HCT116 (cell line): ENCODE measurements at regions not wholly inside any gene's neighbourhood (a gene's known extent, or its start where the extent isn't known, plus 50 kb on each side); places are given as distances from the start of the nearest gene placed in this dataset.

ENCODE experiments used
- ATAC-seq: fragments of 200-7000 bp; cut with Tn5 transposase; 2 replicates; pipeline ENCODE4 v1.9.1; 2020; ENCODE audit warnings: mild to moderate bottlenecking, moderate library complexity
- BruUV-seq: library from RNA; stranded (reverse); fragments of 400-500 nt; replicated peaks from 2 replicates; lab custom pipeline; 2021; lab: Mats Ljungman, UMichigan
- CTCF ChIA-PET: fragments of 300-600 bp; sonication (Branson Sonifier 250); formaldehyde crosslinking; loops from one replicate; lab custom pipeline; 2021; ENCODE audit warnings: antibody characterized with exemption; lab: Charles Lee
- POLR2A ChIA-PET: fragments of 300-600, 350-600 bp; sonication (Branson Sonifier 250); formaldehyde crosslinking; loops from one replicate; lab custom pipeline; 2021; ENCODE audit warnings: antibody characterized with exemption; lab: Charles Lee
- RAD21 ChIA-PET, 2 experiments: fragments of 300-600 bp; sonication (Branson Sonifier 250); formaldehyde crosslinking; loops; one replicate each; lab custom pipeline; 2023; ENCODE audit warnings: low total read pairs in 2 of 2; ENCODE audit not compliant: uncharacterized antibody in 2 of 2, unreplicated experiment in 2 of 2, low non-redundant PET in 1 of 2; lab: Charles Lee
- DNase-seq: peaks from one replicate; pipeline ENCODE4 v3.0.0-alpha.2; 2010; ENCODE audit warnings: low read depth, low spot score
- H2AFZ ChIP-seq: fragments of 200-600 bp; shearing (Covaris generic), sonication (generic); 2 replicates; pipeline ENCODE4 v1.6.1; 2017; ENCODE audit warnings: low read depth, mixed run types, mixed read lengths, antibody characterized with exemption, low read length; ENCODE audit not compliant: poor library complexity, severe bottlenecking
- H3K27ac ChIP-seq: 2 replicates; pipeline ENCODE4 v1.5.1; 2012; ENCODE audit warnings: low read depth, low read length
- H3K27me3 ChIP-seq: fragments of 200-600 bp; sonication (generic); 2 replicates; pipeline ENCODE4 v1.6.1; 2016; ENCODE audit warnings: mixed run types, low read length, mixed read lengths; ENCODE audit not compliant: insufficient read depth
- H3K36me3 ChIP-seq, 2 experiments: fragments of 200-500 bp in 1 of 2; fragments of 200-600 bp in 1 of 2; sonication (Bioruptor generic) in 1 of 2; sonication (generic) in 1 of 2; 2 replicates each; pipeline versions ENCODE4 v1.5.1 to v1.6.1; 2014 to 2016; ENCODE audit warnings: low read length in 2 of 2, inconsistent platforms in 1 of 2, mixed read lengths in 1 of 2, mixed run types in 1 of 2; ENCODE audit not compliant: insufficient read depth in 2 of 2, control insufficient read depth in 1 of 2
- H3K4me1 ChIP-seq, 2 experiments: fragments of 200-600 bp in 1 of 2; sonication (generic) in 1 of 2; 2 replicates each; pipeline versions ENCODE4 v1.5.1 to v1.6.1; 2012 to 2017; ENCODE audit warnings: low read length in 2 of 2, inconsistent platforms in 1 of 2, mild to moderate bottlenecking in 1 of 2, mixed read lengths in 1 of 2, mixed run types in 1 of 2, moderate library complexity in 1 of 2; ENCODE audit not compliant: insufficient read depth in 2 of 2, control insufficient read depth in 1 of 2
- H3K4me2 ChIP-seq: fragments of 200-600 bp; sonication (generic); 2 replicates; pipeline ENCODE4 v1.6.1; 2017; ENCODE audit warnings: mixed run types, low read length, mixed read lengths
- H3K4me3 ChIP-seq, 2 experiments: fragments of 200-600 bp in 1 of 2; sonication (generic) in 1 of 2; replicated peaks in 1 of 2; 2 replicates each; pipeline ENCODE4 v1.5.1; 2011 to 2016; ENCODE audit warnings: low read length in 2 of 2, control low read depth in 1 of 2, low read depth in 1 of 2, mild to moderate bottlenecking in 1 of 2, mixed read lengths in 1 of 2, mixed run types in 1 of 2
- H3K79me2 ChIP-seq: fragments of 200-600 bp; sonication (generic); 2 replicates; pipeline ENCODE4 v1.6.1; 2017; ENCODE audit warnings: mild to moderate bottlenecking, mixed run types, low read length, moderate library complexity, mixed read lengths; ENCODE audit not compliant: insufficient read depth
- H3K9ac ChIP-seq: fragments of 200-600 bp; sonication (generic); 2 replicates; pipeline ENCODE4 v1.6.1; 2016; ENCODE audit warnings: low read length, mixed read lengths
- H3K9me2 ChIP-seq: fragments of 200-600 bp; sonication (generic), shearing (Covaris generic); 2 replicates; pipeline ENCODE4 v1.6.1; 2017; ENCODE audit warnings: mixed run types, mild to moderate bottlenecking, moderate library complexity; ENCODE audit not compliant: insufficient read depth
- H3K9me3 ChIP-seq, 2 experiments: fragments of 200-500 bp in 1 of 2; fragments of 200-600 bp in 1 of 2; sonication (Bioruptor generic) in 1 of 2; sonication (generic) in 1 of 2; 2 replicates each; pipeline ENCODE4 v1.6.1; 2014 to 2017; ENCODE audit warnings: low read length in 2 of 2, mixed read lengths in 2 of 2, inconsistent platforms in 1 of 2, low read depth in 1 of 2, mild to moderate bottlenecking in 1 of 2, mixed run types in 1 of 2, moderate library complexity in 1 of 2; ENCODE audit not compliant: control insufficient read depth in 1 of 2, insufficient read depth in 1 of 2
- H4K20me1 ChIP-seq: fragments of 200-600 bp; sonication (generic), shearing (Covaris generic); 2 replicates; pipeline ENCODE4 v1.6.1; 2017; ENCODE audit warnings: mixed run types, mild to moderate bottlenecking, moderate library complexity; ENCODE audit not compliant: insufficient read depth
- CBX3 ChIP-seq: IDR thresholded peaks from 2 replicates; pipeline ENCODE4 v1.6.1; 2012; ENCODE audit warnings: low read depth
- CEBPB ChIP-seq: IDR thresholded peaks from 2 replicates; pipeline ENCODE4 v1.6.1; 2012; ENCODE audit warnings: low read depth
- EGR1 ChIP-seq: IDR thresholded peaks from 2 replicates; pipeline ENCODE4 v1.6.1; 2012; ENCODE audit warnings: low read depth
- ELF1 ChIP-seq: IDR thresholded peaks from 2 replicates; pipeline ENCODE4 v1.6.1; 2012; ENCODE audit warnings: low read depth, borderline replicate concordance
- EZH2 ChIP-seq: fragments of 200-600 bp; sonication (generic); IDR thresholded peaks from 2 replicates; pipeline ENCODE4 v1.6.1; 2017; ENCODE audit warnings: antibody characterized with exemption, mixed run types
- EZH2phosphoT487 ChIP-seq: fragments of 200-600 bp; IDR thresholded peaks from 2 replicates; pipeline ENCODE4 v1.6.1; 2018; ENCODE audit warnings: antibody characterized with exemption, borderline replicate concordance
- FOSL1 ChIP-seq: IDR thresholded peaks from 2 replicates; pipeline ENCODE4 v1.6.1; 2012; ENCODE audit warnings: low read depth
- JUND ChIP-seq: IDR thresholded peaks from 2 replicates; pipeline ENCODE4 v1.6.1; 2012
- POLR2A ChIP-seq: IDR thresholded peaks from 2 replicates; pipeline ENCODE4 v1.7.0; 2011; ENCODE audit warnings: borderline replicate concordance; ENCODE audit not compliant: insufficient read depth, insufficient read length; ENCODE audit errors: extremely low read depth
- POLR2AphosphoS5 ChIP-seq: IDR thresholded peaks from 2 replicates; pipeline ENCODE4 v1.6.1; 2011; ENCODE audit warnings: mild to moderate bottlenecking, low read depth, low read length, moderate library complexity
- SIN3A ChIP-seq: IDR thresholded peaks from 2 replicates; pipeline ENCODE4 v1.6.1; 2012; ENCODE audit warnings: low read depth
- SRF ChIP-seq: IDR thresholded peaks from 2 replicates; pipeline ENCODE4 v1.6.1; 2012; ENCODE audit warnings: low read depth
- YY1 ChIP-seq: IDR thresholded peaks from 2 replicates; pipeline ENCODE4 v1.6.1; 2011; ENCODE audit warnings: low read length, low read depth, moderate library complexity, mild to moderate bottlenecking; ENCODE audit not compliant: insufficient replicate concordance; ENCODE audit errors: extremely low read depth
- ZFX ChIP-seq: fragments of 450-650 bp; IDR thresholded peaks from 2 replicates; pipeline ENCODE4 v1.6.1; 2017
- ZNF274 ChIP-seq: fragments of 200-500 bp; sonication (Bioruptor generic); IDR thresholded peaks from 2 replicates; pipeline ENCODE4 v1.6.1; 2014; ENCODE audit warnings: mild to moderate bottlenecking, low read depth, low read length, inconsistent platforms
- intact Hi-C: fragments of 100-400 bp; cut with micrococcal nuclease; formaldehyde crosslinking; loops from 2 replicates; pipeline ENCODE4 v1.10.0; 2022
- TF ChIP-seq, protein P1 (sequence below): IDR thresholded peaks from 2 replicates; pipeline ENCODE4 v1.6.1; 2012; ENCODE audit warnings: low read depth
- TF ChIP-seq, protein P2 (sequence below): IDR thresholded peaks from 2 replicates; pipeline ENCODE4 v1.6.1; 2012
- TF ChIP-seq, protein P3 (sequence below): IDR thresholded peaks from 2 replicates; pipeline ENCODE4 v1.6.1; 2011; ENCODE audit warnings: mild to moderate bottlenecking, low read length, moderate library complexity; ENCODE audit not compliant: insufficient replicate concordance; ENCODE audit errors: extremely low read depth
- TF ChIP-seq, protein P4 (sequence below), 3 experiments: fragments of 200-600 bp in 1 of 3; sonication (generic) in 1 of 3; IDR thresholded peaks in 2 of 3; conservative IDR thresholded peaks in 1 of 3; 2 replicates each; pipeline ENCODE4 v1.5.1; 2012 to 2017; ENCODE audit warnings: low read depth in 2 of 3, low read length in 2 of 3, antibody characterized with exemption in 1 of 3, borderline replicate concordance in 1 of 3, control low read depth in 1 of 3, mild to moderate bottlenecking in 1 of 3, mixed read lengths in 1 of 3, mixed run types in 1 of 3, moderate library complexity in 1 of 3; ENCODE audit not compliant: insufficient read depth in 1 of 3

DNA sequence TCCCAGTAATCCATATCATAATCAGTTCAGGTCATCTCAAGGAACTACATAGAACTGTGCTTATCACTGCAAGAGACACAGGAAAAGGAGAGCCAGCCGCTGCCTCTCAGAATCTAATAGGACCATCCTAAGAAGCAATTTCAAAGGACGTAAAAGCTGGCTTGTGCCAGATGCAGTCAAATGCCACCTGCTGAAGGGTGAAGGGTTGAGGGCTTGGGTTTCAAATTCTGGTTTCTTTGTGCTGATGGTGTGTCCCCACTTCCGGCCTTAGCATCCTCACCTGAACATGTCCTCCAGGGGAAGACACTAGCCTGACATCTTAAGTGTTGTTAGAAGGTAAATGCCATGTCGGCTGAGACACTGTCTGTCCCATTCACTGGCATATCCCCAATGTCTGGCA is 477.1 kb upstream of the TSHZ3 start:
- TF ChIP-seq YY1 = no peak
- TF ChIP-seq, protein P1, sequence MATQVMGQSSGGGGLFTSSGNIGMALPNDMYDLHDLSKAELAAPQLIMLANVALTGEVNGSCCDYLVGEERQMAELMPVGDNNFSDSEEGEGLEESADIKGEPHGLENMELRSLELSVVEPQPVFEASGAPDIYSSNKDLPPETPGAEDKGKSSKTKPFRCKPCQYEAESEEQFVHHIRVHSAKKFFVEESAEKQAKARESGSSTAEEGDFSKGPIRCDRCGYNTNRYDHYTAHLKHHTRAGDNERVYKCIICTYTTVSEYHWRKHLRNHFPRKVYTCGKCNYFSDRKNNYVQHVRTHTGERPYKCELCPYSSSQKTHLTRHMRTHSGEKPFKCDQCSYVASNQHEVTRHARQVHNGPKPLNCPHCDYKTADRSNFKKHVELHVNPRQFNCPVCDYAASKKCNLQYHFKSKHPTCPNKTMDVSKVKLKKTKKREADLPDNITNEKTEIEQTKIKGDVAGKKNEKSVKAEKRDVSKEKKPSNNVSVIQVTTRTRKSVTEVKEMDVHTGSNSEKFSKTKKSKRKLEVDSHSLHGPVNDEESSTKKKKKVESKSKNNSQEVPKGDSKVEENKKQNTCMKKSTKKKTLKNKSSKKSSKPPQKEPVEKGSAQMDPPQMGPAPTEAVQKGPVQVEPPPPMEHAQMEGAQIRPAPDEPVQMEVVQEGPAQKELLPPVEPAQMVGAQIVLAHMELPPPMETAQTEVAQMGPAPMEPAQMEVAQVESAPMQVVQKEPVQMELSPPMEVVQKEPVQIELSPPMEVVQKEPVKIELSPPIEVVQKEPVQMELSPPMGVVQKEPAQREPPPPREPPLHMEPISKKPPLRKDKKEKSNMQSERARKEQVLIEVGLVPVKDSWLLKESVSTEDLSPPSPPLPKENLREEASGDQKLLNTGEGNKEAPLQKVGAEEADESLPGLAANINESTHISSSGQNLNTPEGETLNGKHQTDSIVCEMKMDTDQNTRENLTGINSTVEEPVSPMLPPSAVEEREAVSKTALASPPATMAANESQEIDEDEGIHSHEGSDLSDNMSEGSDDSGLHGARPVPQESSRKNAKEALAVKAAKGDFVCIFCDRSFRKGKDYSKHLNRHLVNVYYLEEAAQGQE = no peak
- TF ChIP-seq, protein P2, sequence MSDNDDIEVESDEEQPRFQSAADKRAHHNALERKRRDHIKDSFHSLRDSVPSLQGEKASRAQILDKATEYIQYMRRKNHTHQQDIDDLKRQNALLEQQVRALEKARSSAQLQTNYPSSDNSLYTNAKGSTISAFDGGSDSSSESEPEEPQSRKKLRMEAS = no peak
- TF ChIP-seq, protein P3, sequence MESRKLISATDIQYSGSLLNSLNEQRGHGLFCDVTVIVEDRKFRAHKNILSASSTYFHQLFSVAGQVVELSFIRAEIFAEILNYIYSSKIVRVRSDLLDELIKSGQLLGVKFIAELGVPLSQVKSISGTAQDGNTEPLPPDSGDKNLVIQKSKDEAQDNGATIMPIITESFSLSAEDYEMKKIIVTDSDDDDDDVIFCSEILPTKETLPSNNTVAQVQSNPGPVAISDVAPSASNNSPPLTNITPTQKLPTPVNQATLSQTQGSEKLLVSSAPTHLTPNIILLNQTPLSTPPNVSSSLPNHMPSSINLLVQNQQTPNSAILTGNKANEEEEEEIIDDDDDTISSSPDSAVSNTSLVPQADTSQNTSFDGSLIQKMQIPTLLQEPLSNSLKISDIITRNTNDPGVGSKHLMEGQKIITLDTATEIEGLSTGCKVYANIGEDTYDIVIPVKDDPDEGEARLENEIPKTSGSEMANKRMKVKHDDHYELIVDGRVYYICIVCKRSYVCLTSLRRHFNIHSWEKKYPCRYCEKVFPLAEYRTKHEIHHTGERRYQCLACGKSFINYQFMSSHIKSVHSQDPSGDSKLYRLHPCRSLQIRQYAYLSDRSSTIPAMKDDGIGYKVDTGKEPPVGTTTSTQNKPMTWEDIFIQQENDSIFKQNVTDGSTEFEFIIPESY = no peak
- no peak for TF ChIP-seq POLR2AphosphoS5
- TF ChIP-seq POLR2A = no peak
- TF ChIP-seq CBX3 = no peak
- TF ChIP-seq ZNF274 = no peak
- no peak for TF ChIP-seq SIN3A
- TF ChIP-seq FOSL1 = no peak
- TF ChIP-seq EGR1 = no peak
- TF ChIP-seq ZFX = no peak
- TF ChIP-seq JUND = no peak
- TF ChIP-seq EZH2 = no peak
- TF ChIP-seq ELF1 = no peak
- no peak for TF ChIP-seq SRF
- TF ChIP-seq CEBPB = no peak
- TF ChIP-seq, protein P4, sequence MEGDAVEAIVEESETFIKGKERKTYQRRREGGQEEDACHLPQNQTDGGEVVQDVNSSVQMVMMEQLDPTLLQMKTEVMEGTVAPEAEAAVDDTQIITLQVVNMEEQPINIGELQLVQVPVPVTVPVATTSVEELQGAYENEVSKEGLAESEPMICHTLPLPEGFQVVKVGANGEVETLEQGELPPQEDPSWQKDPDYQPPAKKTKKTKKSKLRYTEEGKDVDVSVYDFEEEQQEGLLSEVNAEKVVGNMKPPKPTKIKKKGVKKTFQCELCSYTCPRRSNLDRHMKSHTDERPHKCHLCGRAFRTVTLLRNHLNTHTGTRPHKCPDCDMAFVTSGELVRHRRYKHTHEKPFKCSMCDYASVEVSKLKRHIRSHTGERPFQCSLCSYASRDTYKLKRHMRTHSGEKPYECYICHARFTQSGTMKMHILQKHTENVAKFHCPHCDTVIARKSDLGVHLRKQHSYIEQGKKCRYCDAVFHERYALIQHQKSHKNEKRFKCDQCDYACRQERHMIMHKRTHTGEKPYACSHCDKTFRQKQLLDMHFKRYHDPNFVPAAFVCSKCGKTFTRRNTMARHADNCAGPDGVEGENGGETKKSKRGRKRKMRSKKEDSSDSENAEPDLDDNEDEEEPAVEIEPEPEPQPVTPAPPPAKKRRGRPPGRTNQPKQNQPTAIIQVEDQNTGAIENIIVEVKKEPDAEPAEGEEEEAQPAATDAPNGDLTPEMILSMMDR (IDR thresholded peaks at IDR 0.05 in 2 of 3, conservative IDR thresholded peaks at IDR 0.05 in 1 of 3; ENCODE audit: borderline replicate concordance in 1 of 3, insufficient read depth in 1 of 3, low read depth in 2 of 3, low read length in 2 of 3) = no peak
- no peak for TF ChIP-seq EZH2phosphoT487
- TF ChIP-seq, all 23 proteins: peak for 0
- H3K27ac ChIP-seq = no peak overlapping the region
- ChIA-PET RAD21 (no interaction called here), POLR2A (no interaction called here), CTCF (no interaction called here)
- no peak overlapping the region for H3K9ac ChIP-seq
- no peak overlapping the region for H2AFZ ChIP-seq
- ATAC-seq (no peak), DNase-seq (no peak)
- peaks cover 4 to 16% of the 10 kb centered on the region in 2 experiments; a peak in 2 of 4 replicates for H3K9me3 ChIP-seq
- H3K79me2 ChIP-seq = no peaks in the 10 kb centered on the region
- BruUV-seq = no TSS peak
- no peak overlapping the region for H3K4me2 ChIP-seq
- no peaks in the 10 kb centered on the region for H3K9me2 ChIP-seq
- no peaks in the 10 kb centered on the region for H4K20me1 ChIP-seq
- no peak overlapping the region for H3K4me3 ChIP-seq
- H3K27me3 ChIP-seq = no peaks in the 10 kb centered on the region
- intact Hi-C loops = no loop called here
- no peaks in the 10 kb centered on the region for H3K4me1 ChIP-seq
- H3K36me3 ChIP-seq = no peaks in the 10 kb centered on the region
